ENCODE measurements at regions not wholly inside any gene's neighbourhood (a gene's known extent, or its start where the extent isn't known, plus 50 kb on each side); places are given as distances from the start of the nearest gene placed in this dataset.
"Not testable (repeated sequence)": the region's sequence is repeated elsewhere in the genome, so short reads cannot be mapped to it uniquely, and the experiment has no call there.

DNA sequence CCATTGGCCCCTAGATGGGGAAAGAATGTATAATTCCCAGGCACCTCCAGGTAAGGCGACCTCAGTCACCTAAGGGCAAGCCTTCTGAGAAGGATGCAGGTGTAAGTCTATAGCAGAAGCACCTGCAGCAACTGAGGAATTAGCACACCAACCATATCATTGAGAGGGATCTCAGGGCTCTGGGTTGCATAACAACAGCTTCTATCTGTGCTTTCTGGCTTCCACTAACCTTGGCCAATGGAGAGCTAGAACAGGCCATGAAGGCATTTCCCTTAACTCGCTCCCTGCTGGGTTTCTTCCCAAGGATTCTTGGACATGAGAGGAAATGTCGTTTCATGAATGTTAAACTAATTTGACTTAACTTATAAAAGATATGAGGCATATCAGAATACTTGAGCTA lies 177.8 kb upstream of the GK2 start:
- Histone ChIP-seq H3K4me1 (ENCODE audit: control insufficient read depth in 1 of 2, insufficient read depth in 2 of 2, low read length in 2 of 2) (peaks cover 0 to 24% of the 10 kb centered on the region in 2 donors), H3K9me3 (ENCODE audit: control insufficient read depth in 1 of 2, low read length in 2 of 2) (no peaks in the 10 kb centered on the region), H3K27me3 (ENCODE audit: low read depth, low read length) (no peaks in the 10 kb centered on the region), H3K27ac (ENCODE audit: low read length) (no peak overlapping the region), H3K4me3 (ENCODE audit: low read depth in 1 of 2, low read length in 2 of 2) (no peak overlapping the region), H3K36me3 (ENCODE audit: control insufficient read depth in 1 of 2, insufficient read depth in 2 of 2, low read length in 2 of 2) (no peaks in the 10 kb centered on the region)

DNA sequence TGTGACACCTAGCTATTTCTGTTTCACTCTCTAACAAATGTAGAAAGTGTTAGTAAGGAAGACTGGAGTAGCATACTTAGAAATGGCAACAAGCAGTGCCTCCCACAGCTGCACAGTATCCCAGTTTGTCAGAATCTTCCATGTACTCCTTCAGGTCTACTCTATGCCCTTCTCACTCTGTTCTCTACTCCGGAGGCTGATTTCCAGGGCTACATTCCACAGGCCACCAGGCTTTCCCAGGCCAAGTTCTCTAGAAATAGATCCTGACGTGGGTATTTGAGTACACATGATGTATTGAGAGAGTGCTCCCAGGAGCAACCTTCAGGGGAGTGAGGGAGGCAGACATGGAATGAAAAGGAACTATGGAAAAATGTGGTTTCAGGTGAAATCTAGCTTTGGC lies 177.3 kb upstream of the GK2 start:
- Histone ChIP-seq H3K27ac (ENCODE audit: low read length) (no peak overlapping the region), H3K4me3 (ENCODE audit: low read depth in 1 of 2, low read length in 2 of 2) (no peak overlapping the region), H3K4me1 (ENCODE audit: control insufficient read depth in 1 of 2, insufficient read depth in 2 of 2, low read length in 2 of 2) (peaks cover 0 to 19% of the 10 kb centered on the region in 2 donors), H3K9me3 (ENCODE audit: control insufficient read depth in 1 of 2, low read length in 2 of 2) (no peaks in the 10 kb centered on the region), H3K36me3 (ENCODE audit: control insufficient read depth in 1 of 2, insufficient read depth in 2 of 2, low read length in 2 of 2) (no peaks in the 10 kb centered on the region), H3K27me3 (ENCODE audit: low read depth, low read length) (no peaks in the 10 kb centered on the region)

DNA sequence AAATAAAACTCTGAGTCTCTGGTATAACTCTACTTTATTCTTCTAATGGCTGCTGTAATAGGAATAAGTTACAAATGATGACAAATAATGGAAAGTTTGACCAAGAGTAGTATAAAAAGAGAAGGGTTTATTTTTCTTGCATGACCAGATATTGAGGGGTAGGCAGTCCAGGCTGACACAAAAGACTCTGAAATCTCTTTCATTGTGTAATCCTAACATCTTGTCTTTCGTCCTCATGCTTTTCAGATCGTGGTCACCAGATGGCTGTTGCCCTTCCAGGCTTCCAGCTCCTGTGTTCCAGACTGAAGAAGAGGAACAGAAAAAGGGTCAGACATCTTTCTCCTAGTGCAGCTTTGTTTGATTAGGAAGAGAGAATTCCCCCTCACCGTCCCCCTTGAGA lies 176.9 kb upstream of the GK2 start:
- Histone ChIP-seq H3K27ac (ENCODE audit: low read length) (no peak overlapping the region), H3K4me3 (ENCODE audit: low read depth in 1 of 2, low read length in 2 of 2) (no peak overlapping the region), H3K36me3 (ENCODE audit: control insufficient read depth in 1 of 2, insufficient read depth in 2 of 2, low read length in 2 of 2) (no peaks in the 10 kb centered on the region), H3K27me3 (ENCODE audit: low read depth, low read length) (no peaks in the 10 kb centered on the region), H3K4me1 (ENCODE audit: control insufficient read depth in 1 of 2, insufficient read depth in 2 of 2, low read length in 2 of 2) (peaks cover 0 to 18% of the 10 kb centered on the region in 2 donors), H3K9me3 (ENCODE audit: control insufficient read depth in 1 of 2, low read length in 2 of 2) (no peaks in the 10 kb centered on the region)

DNA sequence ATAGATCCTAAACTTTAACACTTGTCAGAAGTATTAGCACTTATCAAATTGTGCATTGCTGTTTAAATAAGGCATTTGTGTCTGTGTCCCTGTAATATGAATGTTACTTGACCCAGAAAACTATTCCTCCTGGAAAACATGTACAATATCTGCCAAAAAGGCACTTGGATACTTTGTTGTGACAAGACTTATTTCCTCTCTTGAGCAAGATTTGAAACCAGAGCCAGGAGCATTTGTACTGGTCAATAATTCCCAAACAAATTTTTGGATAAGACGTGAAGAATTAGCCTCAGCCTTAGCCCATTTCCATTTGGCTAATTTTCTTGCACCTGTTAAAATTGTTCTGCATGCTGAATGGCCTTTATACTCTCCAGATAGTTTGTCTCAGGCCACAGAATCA lies 176.3 kb upstream of the GK2 start:
- Histone ChIP-seq H3K4me1 (ENCODE audit: control insufficient read depth in 1 of 2, insufficient read depth in 2 of 2, low read length in 2 of 2) (peaks cover 0 to 18% of the 10 kb centered on the region in 2 donors), H3K27ac (ENCODE audit: low read length) (no peak overlapping the region)

DNA sequence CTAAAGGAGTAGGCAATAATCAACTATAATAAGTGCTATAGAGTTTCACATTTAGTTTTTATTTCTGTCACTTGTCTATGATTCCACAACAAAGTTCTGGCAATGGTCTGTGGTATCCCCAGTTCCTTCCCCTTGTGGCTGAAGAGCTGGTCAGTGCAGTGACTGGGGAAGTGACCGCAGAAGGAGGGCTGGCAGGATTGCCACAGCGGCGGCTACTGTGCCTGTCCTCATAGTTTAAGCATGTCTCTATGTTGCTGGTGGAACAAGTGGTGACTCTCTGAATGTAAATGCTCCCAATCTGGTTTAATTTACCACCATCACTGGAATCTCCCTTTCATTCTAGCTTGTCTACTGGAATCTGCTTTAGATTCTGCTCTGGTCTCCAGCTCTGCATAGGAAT lies 170.6 kb upstream of the GK2 start:
- Histone ChIP-seq H3K4me3 (ENCODE audit: low read depth in 1 of 2, low read length in 2 of 2) (no peak overlapping the region), H3K36me3 (ENCODE audit: control insufficient read depth in 1 of 2, insufficient read depth in 2 of 2, low read length in 2 of 2) (no peaks in the 10 kb centered on the region), H3K27ac (ENCODE audit: low read length) (no peak overlapping the region), H3K27me3 (ENCODE audit: low read depth, low read length) (no peaks in the 10 kb centered on the region), H3K4me1 (ENCODE audit: control insufficient read depth in 1 of 2, insufficient read depth in 2 of 2, low read length in 2 of 2) (peaks cover 0 to 9% of the 10 kb centered on the region in 2 donors), H3K9me3 (ENCODE audit: control insufficient read depth in 1 of 2, low read length in 2 of 2) (no peaks in the 10 kb centered on the region)

More for the DNA sequence above, 176.3 kb upstream of the GK2 start:
- H3K36me3 ChIP-seq (ENCODE audit: control insufficient read depth in 1 of 2, insufficient read depth in 2 of 2, low read length in 2 of 2): no peaks in the 10 kb centered on the region
- H3K9me3 ChIP-seq (ENCODE audit: control insufficient read depth in 1 of 2, low read length in 2 of 2): no peaks in the 10 kb centered on the region
- no peak overlapping the region for H3K4me3 ChIP-seq (ENCODE audit: low read depth in 1 of 2, low read length in 2 of 2)
- H3K27me3 ChIP-seq (ENCODE audit: low read depth, low read length): no peaks in the 10 kb centered on the region

DNA sequence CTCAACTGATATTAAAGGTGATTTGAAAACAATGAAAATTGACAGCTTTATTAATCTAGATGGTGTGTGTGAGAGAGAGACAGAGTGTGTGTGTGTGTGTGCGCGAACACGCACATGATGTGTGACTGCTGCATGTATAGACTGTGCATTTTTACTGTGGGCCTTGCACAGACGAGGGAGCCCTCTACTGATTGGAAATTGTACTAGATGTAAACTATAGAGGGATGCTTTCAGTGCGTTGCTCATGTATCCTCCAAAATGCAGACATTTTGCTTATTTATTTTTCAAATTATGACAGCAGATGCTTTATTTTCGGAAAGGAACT lies 168.4 kb upstream of the GK2 start:
- peaks cover 0 to 9% of the 10 kb centered on the region in 2 donors for H3K4me1 ChIP-seq (ENCODE audit: control insufficient read depth in 1 of 2, insufficient read depth in 2 of 2, low read length in 2 of 2)
- no peak overlapping the region for H3K27ac ChIP-seq (ENCODE audit: low read length)
- H3K4me3 ChIP-seq (ENCODE audit: low read depth in 1 of 2, low read length in 2 of 2): no peak overlapping the region
- no peaks in the 10 kb centered on the region for H3K27me3 ChIP-seq (ENCODE audit: low read depth, low read length)
- no peaks in the 10 kb centered on the region for H3K9me3 ChIP-seq (ENCODE audit: control insufficient read depth in 1 of 2, low read length in 2 of 2)
- H3K36me3 ChIP-seq (ENCODE audit: control insufficient read depth in 1 of 2, insufficient read depth in 2 of 2, low read length in 2 of 2): no peaks in the 10 kb centered on the region

DNA sequence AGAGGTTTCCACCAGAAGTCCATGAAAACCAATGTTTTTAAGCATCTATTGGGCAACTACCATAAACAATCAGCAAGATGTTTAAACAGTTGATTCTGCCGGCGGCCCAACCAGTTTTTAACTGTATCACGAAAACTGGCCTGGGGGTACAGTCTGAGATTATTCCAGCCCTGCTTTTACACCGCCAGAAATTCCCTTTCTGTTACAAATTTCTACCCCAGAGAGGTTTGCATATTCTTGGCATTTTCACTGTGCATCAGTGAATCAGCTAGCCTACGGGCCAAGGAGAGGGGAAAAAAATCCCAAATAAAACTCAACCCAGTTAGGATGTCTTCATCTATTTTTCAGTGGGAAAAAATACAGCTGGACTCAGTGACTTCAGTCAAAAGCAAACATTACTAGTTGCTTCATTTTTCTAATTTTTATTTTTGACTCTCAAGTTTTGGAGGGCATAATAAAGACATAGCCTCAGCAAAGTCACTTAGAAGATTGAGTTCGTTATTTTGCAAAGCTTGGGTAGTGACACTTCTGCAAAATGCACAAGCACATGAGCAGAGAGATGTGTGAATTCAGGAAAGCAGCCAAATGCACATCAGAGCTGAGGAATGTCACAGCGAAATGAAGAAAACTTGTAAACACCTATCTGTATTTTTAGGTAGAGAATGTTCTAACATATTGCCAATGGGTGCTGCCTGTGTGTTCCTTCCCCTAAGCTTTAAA lies 167.8 kb upstream of the GK2 start:
- no peaks in the 10 kb centered on the region for H3K36me3 ChIP-seq (ENCODE audit: control insufficient read depth in 1 of 2, insufficient read depth in 2 of 2, low read length in 2 of 2)
- H3K9me3 ChIP-seq (ENCODE audit: control insufficient read depth in 1 of 2, low read length in 2 of 2): no peaks in the 10 kb centered on the region
- H3K4me1 ChIP-seq (ENCODE audit: control insufficient read depth in 1 of 2, insufficient read depth in 2 of 2, low read length in 2 of 2): peaks cover 0 to 9% of the 10 kb centered on the region in 2 donors
- no peak overlapping the region for H3K27ac ChIP-seq (ENCODE audit: low read length)
- no peak overlapping the region for H3K4me3 ChIP-seq (ENCODE audit: low read depth in 1 of 2, low read length in 2 of 2)
- H3K27me3 ChIP-seq (ENCODE audit: low read depth, low read length): no peaks in the 10 kb centered on the region

DNA sequence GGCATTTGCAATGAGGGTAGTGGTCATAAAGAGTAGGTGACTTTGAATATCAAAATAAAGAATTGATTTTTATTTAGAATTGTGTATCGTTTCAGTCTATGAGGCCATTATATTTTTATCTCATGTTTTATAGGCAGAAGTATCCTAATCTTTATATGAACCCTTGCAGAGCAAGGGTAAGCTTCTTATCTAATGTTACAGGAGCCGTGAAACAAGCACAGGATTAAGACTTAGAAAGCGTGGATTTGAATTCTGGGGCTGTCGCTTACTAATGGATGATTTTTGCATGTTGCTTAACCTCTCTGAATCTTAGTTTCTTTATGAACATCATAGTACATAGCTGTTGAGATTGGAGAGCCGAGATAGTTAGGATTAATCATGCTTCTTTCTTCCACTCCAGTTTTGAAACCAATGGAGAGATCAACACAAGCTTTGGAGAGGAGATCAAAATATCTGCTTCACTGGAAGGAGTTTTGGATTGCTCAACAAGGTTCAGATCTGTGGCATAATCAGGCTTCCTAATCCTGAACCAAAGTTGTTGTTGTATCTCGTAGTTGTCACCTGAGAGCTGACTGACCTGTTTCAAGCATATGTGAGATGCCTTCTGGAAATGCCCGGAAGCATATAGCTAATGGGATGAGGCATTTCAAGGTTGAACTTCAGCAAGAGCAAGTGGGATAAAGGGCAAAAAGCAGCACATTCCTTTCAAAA lies 166.9 kb upstream of the GK2 start:
- H3K9me3 ChIP-seq (ENCODE audit: control insufficient read depth in 1 of 2, low read length in 2 of 2): no peaks in the 10 kb centered on the region
- no peak overlapping the region for H3K27ac ChIP-seq (ENCODE audit: low read length)
- peaks cover 0 to 9% of the 10 kb centered on the region in 2 donors for H3K4me1 ChIP-seq (ENCODE audit: control insufficient read depth in 1 of 2, insufficient read depth in 2 of 2, low read length in 2 of 2)
- H3K27me3 ChIP-seq (ENCODE audit: low read depth, low read length): no peaks in the 10 kb centered on the region
- H3K4me3 ChIP-seq (ENCODE audit: low read depth in 1 of 2, low read length in 2 of 2): no peak overlapping the region
- no peaks in the 10 kb centered on the region for H3K36me3 ChIP-seq (ENCODE audit: control insufficient read depth in 1 of 2, insufficient read depth in 2 of 2, low read length in 2 of 2)

DNA sequence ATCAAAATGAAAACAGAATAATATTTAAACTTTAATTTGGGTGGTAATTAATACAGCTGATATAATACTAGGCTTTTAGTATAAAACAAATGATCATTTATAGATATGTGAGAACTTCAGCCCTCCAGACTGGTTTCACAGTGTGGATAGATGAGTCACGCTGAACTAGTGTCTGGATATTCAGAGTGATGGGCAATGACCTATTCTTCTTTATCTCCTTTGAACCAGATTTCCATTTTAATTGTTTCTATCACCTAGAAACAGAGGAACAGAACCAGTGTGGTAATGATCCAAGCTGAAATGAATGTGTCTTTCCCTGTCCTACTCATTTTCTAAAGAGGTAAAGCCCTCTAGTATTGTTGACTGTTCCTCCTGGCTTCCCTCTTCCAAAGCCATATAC lies 155.2 kb upstream of the GK2 start:
- Histone ChIP-seq H3K27me3 (ENCODE audit: low read depth, low read length) (no peaks in the 10 kb centered on the region), H3K36me3 (ENCODE audit: control insufficient read depth in 1 of 2, insufficient read depth in 2 of 2, low read length in 2 of 2) (no peaks in the 10 kb centered on the region), H3K4me3 (ENCODE audit: low read depth in 1 of 2, low read length in 2 of 2) (no peak overlapping the region), H3K9me3 (ENCODE audit: control insufficient read depth in 1 of 2, low read length in 2 of 2) (no peaks in the 10 kb centered on the region), H3K4me1 (ENCODE audit: control insufficient read depth in 1 of 2, insufficient read depth in 2 of 2, low read length in 2 of 2) (no peaks in the 10 kb centered on the region), H3K27ac (ENCODE audit: low read length) (no peak overlapping the region)

DNA sequence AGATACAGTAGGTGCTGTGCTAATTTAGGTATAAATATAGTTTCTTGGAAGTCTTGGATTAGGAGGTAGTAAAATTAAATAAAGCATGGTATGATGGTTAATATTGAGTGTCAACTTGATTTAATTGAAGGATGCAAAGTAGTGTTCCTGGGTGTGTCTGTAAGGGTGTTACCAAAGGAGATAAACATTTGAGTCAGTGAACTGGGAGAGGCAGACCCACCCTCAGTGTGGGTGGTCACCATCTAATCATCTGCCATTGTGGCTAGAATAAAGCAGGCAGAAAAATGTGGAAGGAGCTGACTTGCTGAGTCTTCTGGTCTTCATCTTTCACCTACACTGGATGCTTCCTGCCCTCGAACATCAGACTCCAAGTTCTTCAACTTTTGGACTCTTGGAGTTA lies 153.7 kb upstream of the GK2 start:
- no peaks in the 10 kb centered on the region for H3K4me1 ChIP-seq (ENCODE audit: control insufficient read depth in 1 of 2, insufficient read depth in 2 of 2, low read length in 2 of 2)
- H3K27ac ChIP-seq (ENCODE audit: low read length): no peak overlapping the region

DNA sequence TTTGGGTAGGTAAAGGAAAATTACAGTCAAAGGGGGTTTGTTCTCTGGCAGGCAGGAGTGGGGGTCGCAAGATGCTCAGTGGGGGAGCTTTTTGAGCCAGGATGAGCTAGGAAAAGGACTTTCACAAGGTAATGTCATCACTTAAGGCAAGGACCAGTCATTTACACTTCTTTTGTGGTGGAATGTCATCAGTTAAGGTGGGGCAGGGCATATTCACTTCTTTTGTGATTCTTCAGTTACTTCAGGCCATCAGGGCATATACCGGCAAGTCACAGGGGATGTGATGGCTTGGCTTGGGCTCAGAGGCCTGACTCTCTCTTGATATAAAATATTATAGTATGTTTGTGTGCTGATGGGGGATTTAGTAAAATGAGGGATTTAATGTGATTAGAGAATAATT lies 151.4 kb upstream of the GK2 start:
- H3K27ac ChIP-seq (ENCODE audit: low read length); H3K27me3 ChIP-seq (ENCODE audit: low read depth, low read length): not testable (repeated sequence)

More for the DNA sequence above, 153.7 kb upstream of the GK2 start:
- Histone ChIP-seq H3K4me3 (ENCODE audit: low read depth in 1 of 2, low read length in 2 of 2) (no peak overlapping the region), H3K9me3 (ENCODE audit: control insufficient read depth in 1 of 2, low read length in 2 of 2) (no peaks in the 10 kb centered on the region), H3K27me3 (ENCODE audit: low read depth, low read length) (no peaks in the 10 kb centered on the region), H3K36me3 (ENCODE audit: control insufficient read depth in 1 of 2, insufficient read depth in 2 of 2, low read length in 2 of 2) (no peaks in the 10 kb centered on the region)

DNA sequence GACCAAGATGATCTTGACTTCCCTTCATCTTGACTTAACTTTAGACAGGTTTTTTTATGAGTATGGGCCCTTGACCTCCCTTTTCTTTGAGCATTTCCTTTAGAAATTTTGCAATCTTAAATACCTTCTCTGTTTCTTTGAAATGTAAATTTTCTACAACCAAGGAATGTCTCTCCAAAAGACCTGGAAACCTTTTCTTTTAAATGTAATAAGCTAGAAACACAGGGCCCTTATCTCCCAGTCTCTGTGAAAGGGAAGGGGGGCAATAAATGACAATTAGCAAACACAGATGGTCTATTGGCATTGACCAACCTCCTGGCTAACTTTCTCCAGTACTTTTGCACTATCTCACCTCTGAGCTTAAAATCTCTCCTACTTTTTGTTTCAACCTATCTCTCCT lies 144.3 kb upstream of the GK2 start:
- Histone ChIP-seq H3K27ac (ENCODE audit: low read length) (no peak overlapping the region), H3K4me1 (ENCODE audit: control insufficient read depth in 1 of 2, insufficient read depth in 2 of 2, low read length in 2 of 2) (no peaks in the 10 kb centered on the region), H3K27me3 (ENCODE audit: low read depth, low read length) (no peaks in the 10 kb centered on the region), H3K36me3 (ENCODE audit: control insufficient read depth in 1 of 2, insufficient read depth in 2 of 2, low read length in 2 of 2) (no peaks in the 10 kb centered on the region), H3K9me3 (ENCODE audit: control insufficient read depth in 1 of 2, low read length in 2 of 2) (no peaks in the 10 kb centered on the region), H3K4me3 (ENCODE audit: low read depth in 1 of 2, low read length in 2 of 2) (no peak overlapping the region)

More for the DNA sequence above, 151.4 kb upstream of the GK2 start:
- not testable (repeated sequence) for H3K9me3 ChIP-seq (ENCODE audit: control insufficient read depth in 1 of 2, low read length in 2 of 2); H3K36me3 ChIP-seq (ENCODE audit: control insufficient read depth in 1 of 2, insufficient read depth in 2 of 2, low read length in 2 of 2); H3K4me3 ChIP-seq (ENCODE audit: low read depth in 1 of 2, low read length in 2 of 2); H3K4me1 ChIP-seq (ENCODE audit: control insufficient read depth in 1 of 2, insufficient read depth in 2 of 2, low read length in 2 of 2)
